ENCODE measurements at regions not wholly inside any gene's neighbourhood (a gene's known extent, or its start where the extent isn't known, plus 50 kb on each side); places are given as distances from the start of the nearest gene placed in this dataset.

DNA sequence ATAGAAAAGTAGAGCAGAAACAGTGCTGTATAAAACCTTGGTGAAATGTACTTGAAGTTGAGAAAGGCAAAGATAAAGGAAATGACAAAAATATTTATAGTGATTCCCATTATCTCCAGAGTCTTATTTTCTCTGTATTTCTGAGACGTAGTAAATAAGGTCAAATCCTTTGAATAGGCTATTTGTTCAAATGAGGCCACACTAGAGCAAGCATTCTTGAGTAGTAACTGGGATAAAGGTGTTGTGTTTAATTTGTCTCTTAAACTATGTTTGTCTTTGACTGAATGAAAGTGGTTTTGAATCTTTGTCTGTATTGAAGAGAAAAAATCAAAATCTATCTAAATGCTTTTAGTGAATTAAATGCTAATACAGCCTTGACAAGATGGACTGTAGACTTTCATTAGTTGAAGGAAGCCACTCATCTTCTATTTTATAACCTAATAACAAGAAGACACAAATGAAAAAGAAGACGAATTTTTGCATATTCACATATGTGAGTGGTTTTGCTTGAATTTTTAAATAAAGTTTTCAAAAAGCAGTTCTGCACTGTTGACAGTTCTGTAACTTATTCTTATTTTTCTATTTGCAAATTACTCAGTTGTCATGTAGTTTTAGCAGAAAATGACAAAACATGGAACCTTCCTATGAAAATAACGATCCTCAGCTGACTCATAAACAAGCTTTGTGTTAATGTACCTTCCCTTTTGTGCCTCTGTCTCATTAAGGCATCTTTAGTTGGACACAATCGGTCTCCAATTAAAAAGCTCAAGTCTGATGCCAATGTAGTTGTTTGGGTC, 94.8 kb upstream of the PCDH18 start:
- TF ChIP-seq, protein P1, sequence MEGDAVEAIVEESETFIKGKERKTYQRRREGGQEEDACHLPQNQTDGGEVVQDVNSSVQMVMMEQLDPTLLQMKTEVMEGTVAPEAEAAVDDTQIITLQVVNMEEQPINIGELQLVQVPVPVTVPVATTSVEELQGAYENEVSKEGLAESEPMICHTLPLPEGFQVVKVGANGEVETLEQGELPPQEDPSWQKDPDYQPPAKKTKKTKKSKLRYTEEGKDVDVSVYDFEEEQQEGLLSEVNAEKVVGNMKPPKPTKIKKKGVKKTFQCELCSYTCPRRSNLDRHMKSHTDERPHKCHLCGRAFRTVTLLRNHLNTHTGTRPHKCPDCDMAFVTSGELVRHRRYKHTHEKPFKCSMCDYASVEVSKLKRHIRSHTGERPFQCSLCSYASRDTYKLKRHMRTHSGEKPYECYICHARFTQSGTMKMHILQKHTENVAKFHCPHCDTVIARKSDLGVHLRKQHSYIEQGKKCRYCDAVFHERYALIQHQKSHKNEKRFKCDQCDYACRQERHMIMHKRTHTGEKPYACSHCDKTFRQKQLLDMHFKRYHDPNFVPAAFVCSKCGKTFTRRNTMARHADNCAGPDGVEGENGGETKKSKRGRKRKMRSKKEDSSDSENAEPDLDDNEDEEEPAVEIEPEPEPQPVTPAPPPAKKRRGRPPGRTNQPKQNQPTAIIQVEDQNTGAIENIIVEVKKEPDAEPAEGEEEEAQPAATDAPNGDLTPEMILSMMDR (IDR thresholded peaks at IDR 0.05) = no peak
- no peak for TF ChIP-seq POLR2A (IDR thresholded peaks at IDR 0.05)

Data from body of pancreas (tissue), 4 donors.